ENCODE measurements at regions not wholly inside any gene's neighbourhood (a gene's known extent, or its start where the extent isn't known, plus 50 kb on each side); places are given as distances from the start of the nearest gene placed in this dataset.
"Not testable (repeated sequence)": the region's sequence is repeated elsewhere in the genome, so short reads cannot be mapped to it uniquely, and the experiment has no call there.

DNA sequence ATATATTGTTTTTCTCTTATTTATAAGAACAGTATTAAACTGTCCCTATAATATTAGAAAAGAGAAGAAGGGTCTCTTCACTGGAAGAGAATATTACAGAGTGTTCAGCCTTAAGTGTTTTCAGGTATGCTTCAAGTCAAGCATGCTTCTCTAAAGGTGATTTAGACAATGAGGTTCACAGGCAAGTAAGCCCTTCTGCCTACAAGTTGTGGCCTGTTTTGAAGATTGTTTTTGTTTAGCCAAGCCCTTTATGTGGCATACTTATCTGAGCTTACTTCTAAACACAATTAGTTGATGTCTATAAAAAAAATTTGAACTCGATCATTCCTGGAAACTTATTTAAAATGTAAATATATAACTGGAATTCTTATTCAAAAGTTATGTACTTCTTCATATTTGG is 343.8 kb upstream of the CDH18 start:
- H3K79me2 ChIP-seq (ENCODE audit: control insufficient read depth, insufficient read depth, low read length), result no peaks in the 10 kb centered on the region
- no peak overlapping the region for H3K23ac ChIP-seq (ENCODE audit: low read length)
- H3K56ac ChIP-seq (ENCODE audit: low read length), result no peak overlapping the region
- no peak overlapping the region for H2BK15ac ChIP-seq (replicated peaks; ENCODE audit: low read depth)
- H3K4ac ChIP-seq (ENCODE audit: low read depth, low read length), result no peak overlapping the region
- no peaks in the 10 kb centered on the region for H3K79me1 ChIP-seq (ENCODE audit: low read length)
- DNase-seq, result no peak
- H3K27ac ChIP-seq (ENCODE audit: low read depth, low read length), result no peak overlapping the region
- H4K8ac ChIP-seq (ENCODE audit: low read depth, low read length), result no peak overlapping the region
- H3K27me3 ChIP-seq (ENCODE audit: insufficient read depth, low read length, poor library complexity), result no peaks in the 10 kb centered on the region
- no peak overlapping the region for H3K4me3 ChIP-seq (ENCODE audit: low read length)
- no peak overlapping the region for H3K9ac ChIP-seq (ENCODE audit: low read length)
- H3K36me3 ChIP-seq (ENCODE audit: control insufficient read depth, insufficient read depth, low read length), result no peaks in the 10 kb centered on the region
- no peak overlapping the region for H3K18ac ChIP-seq (ENCODE audit: low read length)
- H2BK120ac ChIP-seq (ENCODE audit: low read depth, low read length), result no peak overlapping the region
- no CpG with 5 or more reads among the region's 1 CpG for WGBS (ENCODE audit: extremely low coverage, insufficient coverage, low lambda C conversion rate)
- H2BK5ac ChIP-seq (ENCODE audit: low read length), result no peak overlapping the region
- no peak overlapping the region for H2AK5ac ChIP-seq (ENCODE audit: low read length)
- H4K5ac ChIP-seq (ENCODE audit: low read length), result no peak overlapping the region
- no peaks in the 10 kb centered on the region for H3K4me1 ChIP-seq (ENCODE audit: control insufficient read depth, low read depth, low read length)
- no peak overlapping the region for H3K4me2 ChIP-seq (ENCODE audit: low read length)

DNA sequence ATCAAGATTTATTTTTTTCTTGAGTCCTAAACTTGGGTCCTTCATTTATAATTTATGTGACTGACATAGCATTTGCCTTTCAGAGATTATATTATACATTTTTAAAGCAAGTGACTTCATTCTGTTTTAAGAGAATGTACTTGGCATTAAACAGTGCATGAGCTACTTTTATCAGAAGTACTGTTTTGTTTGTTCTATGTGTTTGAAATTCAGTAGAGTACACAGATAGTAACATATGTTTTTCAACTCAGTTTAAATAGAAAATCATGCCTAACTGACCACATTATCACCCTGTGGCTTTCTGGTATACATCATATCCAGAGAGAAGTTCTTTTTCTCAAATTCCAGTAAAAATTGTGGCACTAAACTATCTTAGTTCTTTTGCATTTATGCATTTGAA is 335.3 kb upstream of the CDH18 start:
- H4K8ac ChIP-seq (ENCODE audit: low read depth, low read length), result no peak overlapping the region
- no peak overlapping the region for H3K4ac ChIP-seq (ENCODE audit: low read depth, low read length)
- DNase-seq, result no peak
- H3K56ac ChIP-seq (ENCODE audit: low read length), result no peak overlapping the region
- H3K4me3 ChIP-seq (ENCODE audit: low read length), result no peak overlapping the region
- no peaks in the 10 kb centered on the region for H3K79me1 ChIP-seq (ENCODE audit: low read length)
- H3K79me2 ChIP-seq (ENCODE audit: control insufficient read depth, insufficient read depth, low read length), result no peaks in the 10 kb centered on the region
- no peak overlapping the region for H3K18ac ChIP-seq (ENCODE audit: low read length)
- no peak overlapping the region for H2BK120ac ChIP-seq (ENCODE audit: low read depth, low read length)
- H3K23ac ChIP-seq (ENCODE audit: low read length), result no peak overlapping the region
- no peak overlapping the region for H3K9ac ChIP-seq (ENCODE audit: low read length)
- no peak overlapping the region for H3K4me2 ChIP-seq (ENCODE audit: low read length)
- no peaks in the 10 kb centered on the region for H3K4me1 ChIP-seq (ENCODE audit: control insufficient read depth, low read depth, low read length)
- H3K27me3 ChIP-seq (ENCODE audit: insufficient read depth, low read length, poor library complexity), result no peaks in the 10 kb centered on the region
- H3K27ac ChIP-seq (ENCODE audit: low read depth, low read length), result no peak overlapping the region
- no peaks in the 10 kb centered on the region for H3K36me3 ChIP-seq (ENCODE audit: control insufficient read depth, insufficient read depth, low read length)
- H4K5ac ChIP-seq (ENCODE audit: low read length), result no peak overlapping the region
- H2BK5ac ChIP-seq (ENCODE audit: low read length), result no peak overlapping the region
- no peak overlapping the region for H2AK5ac ChIP-seq (ENCODE audit: low read length)
- no peak overlapping the region for H2BK15ac ChIP-seq (replicated peaks; ENCODE audit: low read depth)

DNA sequence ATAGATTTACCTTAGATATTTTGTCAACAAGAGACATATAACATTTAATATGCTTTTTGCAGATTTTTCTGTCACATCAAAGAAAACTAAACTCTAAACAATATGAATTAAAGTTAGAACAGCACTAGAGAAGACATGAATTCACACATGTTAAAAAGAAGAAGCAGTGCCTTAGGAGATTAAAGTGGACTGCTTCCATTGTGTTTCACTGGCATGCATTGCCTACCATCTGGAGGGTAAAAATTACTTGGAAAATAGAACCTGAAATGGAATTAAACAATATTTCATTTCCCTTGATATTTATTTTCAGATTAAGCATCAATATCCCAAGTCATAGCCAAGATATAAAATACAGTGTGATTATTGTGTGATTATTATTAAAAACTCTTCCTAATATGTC is 319.4 kb upstream of the CDH18 start:
- Histone ChIP-seq H3K4me1 (ENCODE audit: control insufficient read depth, low read depth, low read length) (no peaks in the 10 kb centered on the region), H3K27ac (ENCODE audit: low read depth, low read length) (no peak overlapping the region), H3K18ac (ENCODE audit: low read length) (no peak overlapping the region), H3K4ac (ENCODE audit: low read depth, low read length) (no peak overlapping the region), H2BK120ac (ENCODE audit: low read depth, low read length) (no peak overlapping the region), H3K56ac (ENCODE audit: low read length) (no peak overlapping the region), H3K4me2 (ENCODE audit: low read length) (no peak overlapping the region), H3K4me3 (ENCODE audit: low read length) (no peak overlapping the region), H2BK15ac (replicated peaks; ENCODE audit: low read depth) (no peak overlapping the region), H4K8ac (ENCODE audit: low read depth, low read length) (no peak overlapping the region), H3K79me2 (ENCODE audit: control insufficient read depth, insufficient read depth, low read length) (no peaks in the 10 kb centered on the region), H2BK5ac (ENCODE audit: low read length) (no peak overlapping the region), H3K36me3 (ENCODE audit: control insufficient read depth, insufficient read depth, low read length) (no peaks in the 10 kb centered on the region), H3K9ac (ENCODE audit: low read length) (no peak overlapping the region), H4K5ac (ENCODE audit: low read length) (no peak overlapping the region), H3K27me3 (ENCODE audit: insufficient read depth, low read length, poor library complexity) (no peaks in the 10 kb centered on the region), H3K79me1 (ENCODE audit: low read length) (no peaks in the 10 kb centered on the region), H3K23ac (ENCODE audit: low read length) (no peak overlapping the region), H2AK5ac (ENCODE audit: low read length) (no peak overlapping the region)
- DNase-seq, result no peak

DNA sequence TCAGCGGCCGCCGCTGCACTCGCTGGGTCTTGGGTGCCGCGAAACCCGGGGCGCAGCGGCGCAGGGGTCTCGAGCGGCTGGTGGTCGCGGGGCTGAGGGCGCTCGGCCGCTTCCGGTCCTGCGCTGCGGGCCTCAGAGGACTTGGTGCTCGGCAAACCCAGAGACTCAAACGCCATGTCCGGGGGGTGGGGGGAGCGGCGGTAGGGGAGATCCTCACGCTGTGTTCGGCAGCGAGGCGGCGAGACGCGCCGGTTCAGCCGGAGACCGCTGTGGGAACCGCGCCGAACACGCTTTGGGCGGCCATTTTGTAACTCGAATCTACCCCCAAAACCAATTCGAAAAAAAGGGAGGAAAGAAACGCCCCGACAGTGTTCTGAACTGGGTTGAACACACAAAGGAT is 317.5 kb upstream of the CDH18 start:
- no peaks in the 10 kb centered on the region for H3K4me1 ChIP-seq (ENCODE audit: control insufficient read depth, low read depth, low read length)
- H3K23ac ChIP-seq (ENCODE audit: low read length), result no peak overlapping the region
- no peak overlapping the region for H2AK5ac ChIP-seq (ENCODE audit: low read length)
- no peak overlapping the region for H3K56ac ChIP-seq (ENCODE audit: low read length)
- H2BK120ac ChIP-seq (ENCODE audit: low read depth, low read length), result no peak overlapping the region
- no peak overlapping the region for H2BK15ac ChIP-seq (replicated peaks; ENCODE audit: low read depth)
- no peak overlapping the region for H3K4me2 ChIP-seq (ENCODE audit: low read length)
- H3K4ac ChIP-seq (ENCODE audit: low read depth, low read length), result no peak overlapping the region
- H3K36me3 ChIP-seq (ENCODE audit: control insufficient read depth, insufficient read depth, low read length), result no peaks in the 10 kb centered on the region
- no peaks in the 10 kb centered on the region for H3K79me2 ChIP-seq (ENCODE audit: control insufficient read depth, insufficient read depth, low read length)
- H4K5ac ChIP-seq (ENCODE audit: low read length), result no peak overlapping the region
- H3K27ac ChIP-seq (ENCODE audit: low read depth, low read length), result no peak overlapping the region
- no peak overlapping the region for H2BK5ac ChIP-seq (ENCODE audit: low read length)
- no peaks in the 10 kb centered on the region for H3K27me3 ChIP-seq (ENCODE audit: insufficient read depth, low read length, poor library complexity)
- H3K79me1 ChIP-seq (ENCODE audit: low read length), result no peaks in the 10 kb centered on the region
- H3K4me3 ChIP-seq (ENCODE audit: low read length), result no peak overlapping the region
- no CpG with 5 or more reads among the region's 44 CpGs for WGBS (ENCODE audit: extremely low coverage, insufficient coverage, low lambda C conversion rate)
- no peak for DNase-seq
- no peak overlapping the region for H4K8ac ChIP-seq (ENCODE audit: low read depth, low read length)
- H3K9ac ChIP-seq (ENCODE audit: low read length), result no peak overlapping the region
- no peak overlapping the region for H3K18ac ChIP-seq (ENCODE audit: low read length)

DNA sequence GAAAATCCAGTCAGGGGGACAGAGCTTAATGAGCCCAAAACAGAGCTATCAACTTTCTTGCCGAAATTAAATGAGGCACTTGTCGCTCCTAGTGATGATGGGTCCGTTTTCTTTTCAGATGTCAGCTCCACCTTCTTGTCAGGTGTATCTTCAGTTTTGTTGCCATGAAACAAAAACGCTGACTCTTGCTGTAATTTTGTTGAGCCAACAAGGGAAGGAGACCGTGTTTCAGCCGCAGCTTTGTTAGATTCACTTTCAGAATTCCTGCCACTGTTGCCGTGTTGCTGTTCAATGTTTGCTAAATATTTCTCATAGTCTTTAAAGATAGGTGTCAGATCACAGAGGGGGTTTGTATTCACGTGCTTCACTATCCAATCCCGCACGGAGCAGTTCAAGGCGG is 316.6 kb upstream of the CDH18 start:
- not testable (repeated sequence) for H3K79me1 ChIP-seq (ENCODE audit: low read length); H3K4me1 ChIP-seq (ENCODE audit: control insufficient read depth, low read depth, low read length); H4K8ac ChIP-seq (ENCODE audit: low read depth, low read length); H4K5ac ChIP-seq (ENCODE audit: low read length); H3K27ac ChIP-seq (ENCODE audit: low read depth, low read length); H2BK120ac ChIP-seq (ENCODE audit: low read depth, low read length); H3K23ac ChIP-seq (ENCODE audit: low read length); H3K18ac ChIP-seq (ENCODE audit: low read length); H2AK5ac ChIP-seq (ENCODE audit: low read length); H3K4ac ChIP-seq (ENCODE audit: low read depth, low read length); H3K4me3 ChIP-seq (ENCODE audit: low read length); H3K9ac ChIP-seq (ENCODE audit: low read length); H3K36me3 ChIP-seq (ENCODE audit: control insufficient read depth, insufficient read depth, low read length); H3K56ac ChIP-seq (ENCODE audit: low read length); H3K27me3 ChIP-seq (ENCODE audit: insufficient read depth, low read length, poor library complexity); H2BK5ac ChIP-seq (ENCODE audit: low read length); H3K4me2 ChIP-seq (ENCODE audit: low read length); DNase-seq; H3K79me2 ChIP-seq (ENCODE audit: control insufficient read depth, insufficient read depth, low read length); H2BK15ac ChIP-seq (replicated peaks; ENCODE audit: low read depth)
- WGBS (ENCODE audit: extremely low coverage, insufficient coverage, low lambda C conversion rate), result no CpG with 5 or more reads among the region's 11 CpGs

DNA sequence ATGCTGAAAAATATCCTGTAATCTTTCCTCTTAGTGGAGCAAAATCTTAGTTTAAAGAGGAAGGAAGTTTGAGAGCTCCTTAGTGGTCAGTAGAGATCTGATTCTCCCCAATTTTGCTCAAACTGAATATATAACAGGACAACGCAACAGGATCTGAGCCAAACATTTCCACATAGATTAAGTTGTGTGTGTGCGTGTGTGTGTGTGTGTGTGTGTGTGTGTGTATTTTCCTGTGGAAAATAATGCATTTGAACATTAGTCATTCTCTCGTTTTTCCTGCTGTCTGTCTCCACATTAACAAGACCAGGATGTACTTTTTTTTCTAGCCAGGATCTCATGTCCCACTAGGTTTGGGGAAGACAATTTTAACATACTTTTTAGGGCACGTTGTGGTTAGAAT is 312.1 kb upstream of the CDH18 start:
- H4K8ac ChIP-seq (ENCODE audit: low read depth, low read length), result no peak overlapping the region
- no peaks in the 10 kb centered on the region for H3K79me1 ChIP-seq (ENCODE audit: low read length)
- no peak overlapping the region for H3K9ac ChIP-seq (ENCODE audit: low read length)
- no peak overlapping the region for H3K56ac ChIP-seq (ENCODE audit: low read length)
- H2AK5ac ChIP-seq (ENCODE audit: low read length), result no peak overlapping the region
- no peaks in the 10 kb centered on the region for H3K79me2 ChIP-seq (ENCODE audit: control insufficient read depth, insufficient read depth, low read length)
- no peak overlapping the region for H3K4me3 ChIP-seq (ENCODE audit: low read length)
- H4K5ac ChIP-seq (ENCODE audit: low read length), result no peak overlapping the region
- no peaks in the 10 kb centered on the region for H3K36me3 ChIP-seq (ENCODE audit: control insufficient read depth, insufficient read depth, low read length)
- no peaks in the 10 kb centered on the region for H3K27me3 ChIP-seq (ENCODE audit: insufficient read depth, low read length, poor library complexity)
- H3K18ac ChIP-seq (ENCODE audit: low read length), result no peak overlapping the region
- H3K23ac ChIP-seq (ENCODE audit: low read length), result no peak overlapping the region
- H3K4me2 ChIP-seq (ENCODE audit: low read length), result no peak overlapping the region
- H2BK5ac ChIP-seq (ENCODE audit: low read length), result no peak overlapping the region
- DNase-seq, result no peak
- H3K27ac ChIP-seq (ENCODE audit: low read depth, low read length), result no peak overlapping the region
- no CpG with 5 or more reads among the region's 4 CpGs for WGBS (ENCODE audit: extremely low coverage, insufficient coverage, low lambda C conversion rate)
- no peak overlapping the region for H2BK120ac ChIP-seq (ENCODE audit: low read depth, low read length)
- no peaks in the 10 kb centered on the region for H3K4me1 ChIP-seq (ENCODE audit: control insufficient read depth, low read depth, low read length)
- H3K4ac ChIP-seq (ENCODE audit: low read depth, low read length), result no peak overlapping the region
- no peak overlapping the region for H2BK15ac ChIP-seq (replicated peaks; ENCODE audit: low read depth)

Measured in mesendoderm (in vitro differentiated cells).